ENCODE measurements at regions not wholly inside any gene's neighbourhood (a gene's known extent, or its start where the extent isn't known, plus 50 kb on each side); places are given as distances from the start of the nearest gene placed in this dataset.

GRCh38 chr4:138612428-138612827 is 370.3 kb upstream of the SLC7A11 start:
- TF ChIP-seq CTCF (conservative IDR thresholded peaks at IDR 0.05 in 1 of 2, IDR thresholded peaks at IDR 0.05 in 1 of 2; ENCODE audit: extremely low read depth in 1 of 2, insufficient read depth in 1 of 2, low read depth in 1 of 2, low read length in 2 of 2) (no peak), EZH2 (IDR thresholded peaks at IDR 0.05; ENCODE audit: borderline replicate concordance, low read length) (no peak)
